H9 (cell line): ENCODE measurements at regions not wholly inside any gene's neighbourhood (a gene's known extent, or its start where the extent isn't known, plus 50 kb on each side); places are given as distances from the start of the nearest gene placed in this dataset.

ENCODE experiments used
- DNase-seq: peaks from one replicate; pipeline ENCODE4 v3.0.0-alpha.2; 2017
- H2AFZ ChIP-seq: one replicate; pipeline ENCODE4 v1.6.1; 2013; ENCODE audit warnings: mild to moderate bottlenecking, low read length, control low read depth, moderate library complexity
- H2AK5ac ChIP-seq: 2 replicates; pipeline ENCODE4 v1.6.1; 2013; ENCODE audit warnings: low read length, control low read depth, mixed read lengths; ENCODE audit not compliant: insufficient read length
- H2BK120ac ChIP-seq: one replicate; pipeline ENCODE4 v1.6.1; 2013; ENCODE audit warnings: low read depth, mild to moderate bottlenecking, low read length, control low read depth, inconsistent platforms; ENCODE audit not compliant: poor library complexity, severe bottlenecking
- H2BK12ac ChIP-seq: 2 replicates; pipeline ENCODE4 v1.6.1; 2013; ENCODE audit warnings: low read length, control low read depth, mixed read lengths, low read depth; ENCODE audit not compliant: insufficient read length
- H2BK15ac ChIP-seq: 2 replicates; pipeline ENCODE4 v1.6.1; 2013; ENCODE audit warnings: low read depth, low read length, control low read depth
- H2BK20ac ChIP-seq: one replicate; pipeline ENCODE4 v1.6.1; 2013; ENCODE audit warnings: low read depth, mild to moderate bottlenecking, low read length, control low read depth, inconsistent platforms; ENCODE audit not compliant: poor library complexity, severe bottlenecking
- H2BK5ac ChIP-seq: 2 replicates; pipeline ENCODE4 v1.6.1; 2013; ENCODE audit warnings: low read length, control low read depth, mixed read lengths; ENCODE audit not compliant: insufficient read length
- H3K14ac ChIP-seq: 2 replicates; pipeline ENCODE4 v1.6.1; 2013; ENCODE audit warnings: low read length, control low read depth; ENCODE audit not compliant: insufficient read depth
- H3K18ac ChIP-seq: 2 replicates; pipeline ENCODE4 v1.6.1; 2013; ENCODE audit warnings: low read depth, mild to moderate bottlenecking, mixed read lengths, low read length, control low read depth; ENCODE audit not compliant: insufficient read length
- H3K23ac ChIP-seq: 2 replicates; pipeline ENCODE4 v1.6.1; 2013; ENCODE audit warnings: low read length, control low read depth, mixed read lengths, low read depth; ENCODE audit not compliant: insufficient read length
- H3K23me2 ChIP-seq: 2 replicates; pipeline ENCODE4 v1.6.1; 2013; ENCODE audit warnings: low read depth, mild to moderate bottlenecking, mixed read lengths, low read length, control low read depth; ENCODE audit not compliant: insufficient read length, poor library complexity, severe bottlenecking
- H3K27ac ChIP-seq: 2 replicates; pipeline ENCODE4 v1.5.1; 2013; ENCODE audit warnings: low read length, control low read depth, mixed read lengths, low read depth; ENCODE audit not compliant: insufficient read length
- H3K27me3 ChIP-seq: 2 replicates; pipeline ENCODE4 v1.6.1; 2013; ENCODE audit warnings: low read length, control low read depth, inconsistent platforms; ENCODE audit not compliant: insufficient read depth
- H3K4ac ChIP-seq: 2 replicates; pipeline ENCODE4 v1.6.1; 2013; ENCODE audit warnings: low read depth, mild to moderate bottlenecking, control low read depth, inconsistent platforms, low read length, moderate library complexity
- H3K4me1 ChIP-seq: 2 replicates; pipeline ENCODE4 v1.6.1; 2013; ENCODE audit warnings: low read length, control low read depth, inconsistent platforms; ENCODE audit not compliant: insufficient read depth
- H3K4me2 ChIP-seq: 2 replicates; pipeline ENCODE4 v1.6.1; 2013; ENCODE audit warnings: low read length, control low read depth, mixed read lengths; ENCODE audit not compliant: insufficient read length, insufficient read depth
- H3K56ac ChIP-seq: 2 replicates; pipeline ENCODE4 v1.6.1; 2013; ENCODE audit warnings: low read depth, mild to moderate bottlenecking, mixed read lengths, low read length, control low read depth; ENCODE audit not compliant: insufficient read length
- H3K79me1 ChIP-seq: 2 replicates; pipeline ENCODE4 v1.6.1; 2013; ENCODE audit warnings: low read depth, mild to moderate bottlenecking, moderate library complexity, low read length, control low read depth, inconsistent platforms; ENCODE audit not compliant: insufficient read depth, poor library complexity, severe bottlenecking
- H3K79me2 ChIP-seq: 2 replicates; pipeline ENCODE4 v1.6.1; 2013; ENCODE audit warnings: low read length, control low read depth, inconsistent platforms; ENCODE audit not compliant: insufficient read depth
- H3K9ac ChIP-seq: 2 replicates; pipeline ENCODE4 v1.6.1; 2013; ENCODE audit warnings: low read length, control low read depth, mixed read lengths; ENCODE audit not compliant: insufficient read length; ENCODE audit errors: extremely low read depth
- H3K9me3 ChIP-seq: one replicate; pipeline ENCODE4 v1.6.1; 2013; ENCODE audit warnings: low read depth, low read length, inconsistent platforms; ENCODE audit not compliant: control insufficient read depth
- H3T11ph ChIP-seq: one replicate; pipeline ENCODE4 v1.6.1; 2013; ENCODE audit warnings: mild to moderate bottlenecking, low read length, control low read depth, inconsistent platforms
- H4K20me1 ChIP-seq: one replicate; pipeline ENCODE4 v1.6.1; 2013; ENCODE audit not compliant: control insufficient read depth, insufficient read length, insufficient read depth
- H4K5ac ChIP-seq: 2 replicates; pipeline ENCODE4 v1.6.1; 2013; ENCODE audit warnings: low read depth, mild to moderate bottlenecking, mixed read lengths, low read length, control low read depth; ENCODE audit not compliant: insufficient read length
- H4K8ac ChIP-seq: replicated peaks from 2 replicates; pipeline ENCODE4 v1.6.1; 2013; ENCODE audit warnings: low read length, control low read depth, mixed read lengths, low read depth; ENCODE audit not compliant: insufficient read length
- H4K91ac ChIP-seq: 2 replicates; pipeline ENCODE4 v1.6.1; 2013; ENCODE audit warnings: low read depth, mild to moderate bottlenecking, moderate library complexity, mixed read lengths, low read length, control low read depth; ENCODE audit not compliant: insufficient read length
- H3K27ac Mint-ChIP-seq, 3 experiments: 2 replicates in 2 of 3; 3 replicates in 1 of 3; pipeline ENCODE4 v1.8.0; 2020 to 2021; ENCODE audit warnings: mixed read lengths in 3 of 3, mild to moderate bottlenecking in 1 of 3, moderate library complexity in 1 of 3
- H3K27me3 Mint-ChIP-seq: 2 replicates; pipeline ENCODE4 v1.8.0; 2021; ENCODE audit warnings: low read depth, mild to moderate bottlenecking, moderate library complexity, mixed read lengths
- H3K36me3 Mint-ChIP-seq, 3 experiments: 2 replicates in 2 of 3; 3 replicates in 1 of 3; pipeline ENCODE4 v1.8.0; 2020 to 2021; ENCODE audit warnings: low read depth in 3 of 3, mixed read lengths in 3 of 3; ENCODE audit not compliant: insufficient read depth in 1 of 3
- H3K4me1 Mint-ChIP-seq, 2 experiments: 2 replicates each; pipeline ENCODE4 v1.8.0; 2020; ENCODE audit warnings: mixed read lengths in 2 of 2
- H3K4me3 Mint-ChIP-seq, 2 experiments: 2 replicates in 1 of 2; 3 replicates in 1 of 2; pipeline ENCODE4 v1.8.0; 2020 to 2021; ENCODE audit warnings: mild to moderate bottlenecking in 2 of 2, mixed read lengths in 2 of 2, moderate library complexity in 1 of 2
- H3K9me3 Mint-ChIP-seq, 2 experiments: 2 replicates in 1 of 2; 3 replicates in 1 of 2; pipeline ENCODE4 v1.8.0; 2020; ENCODE audit warnings: mild to moderate bottlenecking in 2 of 2, mixed read lengths in 2 of 2, moderate library complexity in 1 of 2
- CTCF ChIP-seq: fragments of 200-600 bp; sonication (generic); conservative IDR thresholded peaks from 3 replicates; pipeline ENCODE4 v1.8.0; 2021; ENCODE audit warnings: antibody characterized with exemption, mild to moderate bottlenecking
- WGBS: extraction: QIAGEN DNeasy Blood & Tissue Kit; methylation state at CpG from one replicate; pipeline ENCODE4 v1.1.7; 2013; ENCODE audit warnings: missing lambda C conversion rate, low lambda C conversion rate, mixed read lengths; ENCODE audit not compliant: insufficient read length; ENCODE audit errors: extremely low coverage; 5-methylcytosine and 5-hydroxymethylcytosine counted together

GRCh38 chr17:36779550-36779949 lies 157.7 kb upstream of the LHX1 start:
- no peaks in the 10 kb centered on the region for H4K20me1 ChIP-seq
- no peaks in the 10 kb centered on the region for H3K36me3 Mint-ChIP-seq
- no peak overlapping the region for H2BK20ac ChIP-seq
- no peak for DNase-seq
- H3K79me1 ChIP-seq: no peaks in the 10 kb centered on the region
- H2AFZ ChIP-seq: no peak overlapping the region
- H3K4ac ChIP-seq: no peak overlapping the region
- H3K9ac ChIP-seq: no peak overlapping the region
- no peak overlapping the region for H3K4me3 Mint-ChIP-seq
- no peak overlapping the region for H2AK5ac ChIP-seq
- H2BK12ac ChIP-seq: no peak overlapping the region
- H3K79me2 ChIP-seq: no peaks in the 10 kb centered on the region
- peaks cover 27 to 41% of the 10 kb centered on the region in 2 experiments for H3K4me1 Mint-ChIP-seq
- H3K9me3 Mint-ChIP-seq: no peaks in the 10 kb centered on the region; a peak in 1 of 5 replicates
- peaks cover 16% of the 10 kb centered on the region for H3K27me3 Mint-ChIP-seq
- H3K27me3 ChIP-seq: no peaks in the 10 kb centered on the region
- no peak overlapping the region for H2BK15ac ChIP-seq
- H3K18ac ChIP-seq: no peak overlapping the region
- H2BK120ac ChIP-seq: no peak overlapping the region
- H3K56ac ChIP-seq: no peak overlapping the region
- no CpG with 5 or more reads among the region's 2 CpGs for WGBS
- no peak overlapping the region for H3K23ac ChIP-seq
- H3K4me2 ChIP-seq: no peak overlapping the region
- H4K5ac ChIP-seq: no peak overlapping the region
- H3K4me1 ChIP-seq: no peaks in the 10 kb centered on the region; the same call in 1 of the 2 replicates
- H3K27ac Mint-ChIP-seq: no peak overlapping the region
- no peak overlapping the region for H3K27ac ChIP-seq
- no peak overlapping the region for H3K14ac ChIP-seq
- H3T11ph ChIP-seq: no peak overlapping the region
- no peak overlapping the region for H4K91ac ChIP-seq
- H4K8ac ChIP-seq: no peak overlapping the region
- H3K23me2 ChIP-seq: no peaks in the 10 kb centered on the region
- no peak overlapping the region for H2BK5ac ChIP-seq
- no peaks in the 10 kb centered on the region for H3K9me3 ChIP-seq
- no peak for TF ChIP-seq CTCF
